ENCODE measurements at regions not wholly inside any gene's neighbourhood (a gene's known extent, or its start where the extent isn't known, plus 50 kb on each side); places are given as distances from the start of the nearest gene placed in this dataset.
"Not testable (repeated sequence)": the region's sequence is repeated elsewhere in the genome, so short reads cannot be mapped to it uniquely, and the experiment has no call there.

DNA sequence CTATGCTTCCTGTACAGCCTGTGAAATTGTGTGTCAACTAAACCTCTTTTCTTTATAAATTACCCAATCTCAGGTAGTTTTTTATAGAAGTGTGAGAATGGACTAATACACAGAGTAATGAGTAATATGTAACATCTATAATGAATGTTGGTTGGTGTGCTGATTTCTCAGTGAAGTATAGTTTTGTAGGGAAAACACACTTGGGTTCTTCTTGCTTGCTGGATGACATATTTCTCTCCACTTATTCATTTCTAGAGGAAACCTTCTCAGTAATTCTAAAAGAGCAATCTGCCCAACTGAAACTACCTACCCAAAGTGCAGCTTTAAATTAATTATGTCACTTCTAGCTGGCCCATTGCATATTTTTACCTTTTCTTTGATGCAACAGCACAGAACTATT lies 81.1 kb upstream of the RORB start:
- Mint-ChIP-seq H3K4me3 (no peak overlapping the region), H3K36me3 (no peaks in the 10 kb centered on the region), H3K9me3 (peaks cover 5% of the 10 kb centered on the region), H3K4me1 (no peaks in the 10 kb centered on the region), H3K27ac (no peak overlapping the region), H3K27me3 (ENCODE audit: low read depth) (no peaks in the 10 kb centered on the region)
- TF ChIP-seq, protein P1, sequence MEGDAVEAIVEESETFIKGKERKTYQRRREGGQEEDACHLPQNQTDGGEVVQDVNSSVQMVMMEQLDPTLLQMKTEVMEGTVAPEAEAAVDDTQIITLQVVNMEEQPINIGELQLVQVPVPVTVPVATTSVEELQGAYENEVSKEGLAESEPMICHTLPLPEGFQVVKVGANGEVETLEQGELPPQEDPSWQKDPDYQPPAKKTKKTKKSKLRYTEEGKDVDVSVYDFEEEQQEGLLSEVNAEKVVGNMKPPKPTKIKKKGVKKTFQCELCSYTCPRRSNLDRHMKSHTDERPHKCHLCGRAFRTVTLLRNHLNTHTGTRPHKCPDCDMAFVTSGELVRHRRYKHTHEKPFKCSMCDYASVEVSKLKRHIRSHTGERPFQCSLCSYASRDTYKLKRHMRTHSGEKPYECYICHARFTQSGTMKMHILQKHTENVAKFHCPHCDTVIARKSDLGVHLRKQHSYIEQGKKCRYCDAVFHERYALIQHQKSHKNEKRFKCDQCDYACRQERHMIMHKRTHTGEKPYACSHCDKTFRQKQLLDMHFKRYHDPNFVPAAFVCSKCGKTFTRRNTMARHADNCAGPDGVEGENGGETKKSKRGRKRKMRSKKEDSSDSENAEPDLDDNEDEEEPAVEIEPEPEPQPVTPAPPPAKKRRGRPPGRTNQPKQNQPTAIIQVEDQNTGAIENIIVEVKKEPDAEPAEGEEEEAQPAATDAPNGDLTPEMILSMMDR (IDR thresholded peaks at IDR 0.05; ENCODE audit: unreplicated experiment): no peak
- no peak for DNase-seq (ENCODE audit: low spot score in 2 of 2, unreplicated experiment in 2 of 2)

DNA sequence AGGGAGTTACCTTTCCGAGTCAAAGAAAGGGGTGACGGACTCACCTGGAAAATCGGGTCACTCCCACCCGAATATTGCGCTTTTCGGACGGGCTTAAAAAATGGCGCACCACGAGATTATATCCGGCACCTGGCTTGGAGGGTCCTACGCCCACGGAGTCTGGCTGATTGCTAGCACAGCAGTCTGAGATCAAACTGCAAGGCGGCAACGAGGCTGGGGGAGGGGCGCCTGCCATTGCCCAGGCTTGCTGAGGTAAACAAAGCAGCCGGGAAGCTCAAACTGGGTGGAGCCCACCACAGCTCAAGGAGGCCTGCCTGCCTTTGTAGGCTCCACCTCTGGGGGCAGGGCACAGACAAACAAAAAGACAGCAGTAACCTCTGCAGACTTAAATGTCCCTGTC lies 72.6 kb upstream of the RORB start:
- H3K4me1 Mint-ChIP-seq; H3K27me3 Mint-ChIP-seq (ENCODE audit: low read depth); H3K4me3 Mint-ChIP-seq; H3K27ac Mint-ChIP-seq; DNase-seq (ENCODE audit: low spot score in 2 of 2, unreplicated experiment in 2 of 2); H3K36me3 Mint-ChIP-seq; H3K9me3 Mint-ChIP-seq: not testable (repeated sequence)

DNA sequence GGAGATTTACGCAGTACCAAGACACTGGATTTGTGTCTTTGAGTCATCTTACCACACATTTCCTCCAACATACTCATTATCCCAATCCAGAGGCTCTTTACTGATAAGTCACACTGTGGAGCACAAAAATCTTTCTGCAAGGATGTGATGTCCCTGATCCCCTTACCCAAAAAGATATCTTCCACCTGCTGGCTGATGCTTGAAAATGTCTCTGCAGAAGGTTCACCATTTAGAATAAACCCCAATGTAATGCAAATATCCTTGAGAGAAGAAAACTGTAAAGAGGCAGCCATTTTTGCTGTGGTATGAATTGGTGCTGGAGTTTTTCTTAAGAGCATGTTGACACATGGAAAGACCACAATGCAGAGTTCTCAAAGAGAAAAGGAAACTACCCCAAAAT lies 65.7 kb upstream of the RORB start:
- Mint-ChIP-seq H3K4me3 (no peak overlapping the region), H3K9me3 (no peaks in the 10 kb centered on the region), H3K27me3 (ENCODE audit: low read depth) (peaks cover 16% of the 10 kb centered on the region), H3K36me3 (no peaks in the 10 kb centered on the region), H3K27ac (no peak overlapping the region), H3K4me1 (no peaks in the 10 kb centered on the region)
- TF ChIP-seq, protein P1 (IDR thresholded peaks at IDR 0.05; ENCODE audit: unreplicated experiment): no peak
- DNase-seq (ENCODE audit: low spot score in 2 of 2, unreplicated experiment in 2 of 2): no peak

DNA sequence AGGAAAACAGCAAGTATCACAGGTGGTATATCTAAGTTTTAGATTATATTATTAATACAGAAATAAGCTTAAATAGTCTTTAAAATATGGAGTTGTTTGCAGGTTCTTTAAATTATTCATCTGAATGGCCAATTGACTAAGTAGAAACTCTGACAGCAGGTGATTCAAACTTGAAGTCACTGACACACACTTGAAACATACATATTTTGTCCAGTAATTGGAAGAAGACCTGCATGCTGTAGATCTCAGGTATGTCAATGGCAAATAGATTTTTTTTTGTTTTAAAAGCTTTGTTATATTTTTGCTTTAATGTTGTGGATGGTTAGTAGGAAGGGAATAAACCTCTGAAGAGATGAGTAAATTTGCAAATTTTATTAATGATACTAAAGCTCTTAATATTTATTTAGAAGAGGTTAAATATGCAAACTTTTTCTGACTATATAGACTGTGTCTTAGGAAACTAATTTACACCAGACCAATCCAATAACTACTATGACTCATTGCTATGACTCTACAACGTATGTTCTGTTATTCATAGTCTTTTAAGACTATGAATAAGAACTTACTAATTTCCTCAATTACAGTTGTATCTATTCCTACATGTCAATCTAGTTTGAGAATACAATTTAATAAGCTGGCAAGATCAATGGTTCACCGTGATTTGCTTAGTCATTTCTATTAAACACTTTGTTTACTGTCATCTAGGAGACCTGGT lies 53.9 kb upstream of the RORB start:
- Mint-ChIP-seq H3K9me3 (no peaks in the 10 kb centered on the region), H3K27me3 (ENCODE audit: low read depth) (peaks cover 2% of the 10 kb centered on the region), H3K4me3 (no peak overlapping the region), H3K4me1 (peaks cover 2% of the 10 kb centered on the region), H3K36me3 (no peaks in the 10 kb centered on the region), H3K27ac (no peak overlapping the region)
- no peak for DNase-seq (ENCODE audit: low spot score in 2 of 2, unreplicated experiment in 2 of 2)
- TF ChIP-seq, protein P1 (IDR thresholded peaks at IDR 0.05; ENCODE audit: unreplicated experiment): no peak

DNA sequence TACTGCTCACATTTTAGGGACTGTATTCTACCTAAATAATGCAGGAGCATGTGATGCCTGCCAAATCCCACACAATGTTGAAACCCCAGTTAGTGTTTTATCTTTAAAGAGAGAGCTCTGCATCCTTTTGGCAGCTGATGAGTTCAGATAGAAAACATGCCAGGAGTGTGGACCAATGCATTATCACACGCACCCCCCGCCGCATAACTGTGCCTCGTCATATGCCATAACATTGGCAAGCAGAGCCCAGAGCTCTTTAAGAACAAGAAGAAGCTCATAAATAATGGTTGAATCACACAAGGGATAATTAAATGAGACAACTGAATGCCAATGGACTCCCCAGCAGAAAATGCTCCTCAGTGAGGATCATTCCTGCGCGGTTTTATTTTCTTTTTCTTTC lies 52.8 kb upstream of the RORB start:
- no peak overlapping the region for H3K27ac Mint-ChIP-seq
- no peaks in the 10 kb centered on the region for H3K36me3 Mint-ChIP-seq
- peaks cover 2% of the 10 kb centered on the region for H3K4me1 Mint-ChIP-seq
- TF ChIP-seq, protein P1 (IDR thresholded peaks at IDR 0.05; ENCODE audit: unreplicated experiment): no peak
- H3K4me3 Mint-ChIP-seq: no peak overlapping the region
- DNase-seq (ENCODE audit: low spot score in 2 of 2, unreplicated experiment in 2 of 2): no peak
- H3K27me3 Mint-ChIP-seq (ENCODE audit: low read depth): peaks cover 2% of the 10 kb centered on the region
- H3K9me3 Mint-ChIP-seq: no peaks in the 10 kb centered on the region
